ENCODE measurements at regions not wholly inside any gene's neighbourhood (a gene's known extent, or its start where the extent isn't known, plus 50 kb on each side); places are given as distances from the start of the nearest gene placed in this dataset.

- TF ChIP-seq, protein P1, sequence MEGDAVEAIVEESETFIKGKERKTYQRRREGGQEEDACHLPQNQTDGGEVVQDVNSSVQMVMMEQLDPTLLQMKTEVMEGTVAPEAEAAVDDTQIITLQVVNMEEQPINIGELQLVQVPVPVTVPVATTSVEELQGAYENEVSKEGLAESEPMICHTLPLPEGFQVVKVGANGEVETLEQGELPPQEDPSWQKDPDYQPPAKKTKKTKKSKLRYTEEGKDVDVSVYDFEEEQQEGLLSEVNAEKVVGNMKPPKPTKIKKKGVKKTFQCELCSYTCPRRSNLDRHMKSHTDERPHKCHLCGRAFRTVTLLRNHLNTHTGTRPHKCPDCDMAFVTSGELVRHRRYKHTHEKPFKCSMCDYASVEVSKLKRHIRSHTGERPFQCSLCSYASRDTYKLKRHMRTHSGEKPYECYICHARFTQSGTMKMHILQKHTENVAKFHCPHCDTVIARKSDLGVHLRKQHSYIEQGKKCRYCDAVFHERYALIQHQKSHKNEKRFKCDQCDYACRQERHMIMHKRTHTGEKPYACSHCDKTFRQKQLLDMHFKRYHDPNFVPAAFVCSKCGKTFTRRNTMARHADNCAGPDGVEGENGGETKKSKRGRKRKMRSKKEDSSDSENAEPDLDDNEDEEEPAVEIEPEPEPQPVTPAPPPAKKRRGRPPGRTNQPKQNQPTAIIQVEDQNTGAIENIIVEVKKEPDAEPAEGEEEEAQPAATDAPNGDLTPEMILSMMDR (IDR thresholded peaks at IDR 0.05) = no peak
- no peak for TF ChIP-seq POLR2AphosphoS5 (IDR thresholded peaks at IDR 0.05)
- TF ChIP-seq POLR2A (IDR thresholded peaks at IDR 0.05) = no peak
Observed at GRCh38 chr7:67547183-67547907, 550.7 kb downstream of the TYW1 start.

Data from gastroesophageal sphincter (tissue), 3 donors.